ENCODE measurements at regions not wholly inside any gene's neighbourhood (a gene's known extent, or its start where the extent isn't known, plus 50 kb on each side); places are given as distances from the start of the nearest gene placed in this dataset.

DNA sequence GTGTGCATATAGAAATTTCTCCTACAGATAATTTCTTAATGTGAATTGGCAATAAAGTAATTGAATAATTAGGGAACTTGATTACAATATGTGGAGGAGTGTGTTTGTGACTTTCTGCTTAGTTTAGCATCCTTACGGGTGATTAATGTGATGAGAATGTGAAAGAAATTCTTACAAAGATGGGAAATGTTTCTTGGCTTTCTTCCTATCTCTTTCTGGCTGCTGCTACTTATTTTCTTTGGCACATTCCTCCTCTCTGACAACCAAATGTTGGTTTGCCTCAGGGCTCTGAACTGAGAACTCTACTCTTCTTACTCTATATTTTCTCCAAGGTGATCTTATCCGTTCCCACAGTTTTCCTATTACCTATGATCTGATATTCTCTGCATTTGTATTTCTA is 300.1 kb downstream of the TBC1D4 start:
- ATAC-seq, result no peak
- in situ Hi-C loops (cut with HindIII; ENCODE audit: extremely low pct_ligation_motif_present, low pct_unique_long_range_greater_than_20kb), result no loop called here
- WGBS (ENCODE audit: low lambda C conversion rate), result 31% methylated on average over 2 of the region's 2 CpGs
- H3K9me3 ChIP-seq (ENCODE audit: low read length), result no peaks in the 10 kb centered on the region
- no peaks in the 10 kb centered on the region for H4K20me1 ChIP-seq (ENCODE audit: insufficient read depth, low read length)
- ChIA-PET POLR2A (no interaction called here), CTCF (ENCODE audit: low intra/inter-chr PET ratio, low total read pairs) (no interaction called here)
- H3K9ac ChIP-seq (ENCODE audit: insufficient read depth, low read depth, low read length), result no peak overlapping the region
- no peak for FAIRE-seq
- H3K27ac ChIP-seq (ENCODE audit: extremely low read length, insufficient read depth, low read length), result no peak overlapping the region
- H2AFZ ChIP-seq (ENCODE audit: low read length), result no peak overlapping the region
- no peaks in the 10 kb centered on the region for H3K4me1 ChIP-seq (ENCODE audit: insufficient read depth, low read length)
- no TSS peak for BruUV-seq (replicated peaks)
- no peak for TF ChIP-seq ZNF747 (CRISPR knock-in tag; IDR thresholded peaks at IDR 0.05; ENCODE audit: borderline replicate concordance)
- TF ChIP-seq, protein P1, sequence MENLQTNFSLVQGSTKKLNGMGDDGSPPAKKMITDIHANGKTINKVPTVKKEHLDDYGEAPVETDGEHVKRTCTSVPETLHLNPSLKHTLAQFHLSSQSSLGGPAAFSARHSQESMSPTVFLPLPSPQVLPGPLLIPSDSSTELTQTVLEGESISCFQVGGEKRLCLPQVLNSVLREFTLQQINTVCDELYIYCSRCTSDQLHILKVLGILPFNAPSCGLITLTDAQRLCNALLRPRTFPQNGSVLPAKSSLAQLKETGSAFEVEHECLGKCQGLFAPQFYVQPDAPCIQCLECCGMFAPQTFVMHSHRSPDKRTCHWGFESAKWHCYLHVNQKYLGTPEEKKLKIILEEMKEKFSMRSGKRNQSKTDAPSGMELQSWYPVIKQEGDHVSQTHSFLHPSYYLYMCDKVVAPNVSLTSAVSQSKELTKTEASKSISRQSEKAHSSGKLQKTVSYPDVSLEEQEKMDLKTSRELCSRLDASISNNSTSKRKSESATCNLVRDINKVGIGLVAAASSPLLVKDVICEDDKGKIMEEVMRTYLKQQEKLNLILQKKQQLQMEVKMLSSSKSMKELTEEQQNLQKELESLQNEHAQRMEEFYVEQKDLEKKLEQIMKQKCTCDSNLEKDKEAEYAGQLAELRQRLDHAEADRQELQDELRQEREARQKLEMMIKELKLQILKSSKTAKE (CRISPR knock-in tag; IDR thresholded peaks at IDR 0.05; ENCODE audit: borderline replicate concordance), result no peak
- no peak for TF ChIP-seq NKX3-1 (CRISPR knock-in tag; IDR thresholded peaks at IDR 0.05)
- no peak for TF ChIP-seq ZBTB26 (CRISPR knock-in tag; IDR thresholded peaks at IDR 0.05; ENCODE audit: borderline replicate concordance)
- TF ChIP-seq ZSCAN30 (CRISPR knock-in tag; IDR thresholded peaks at IDR 0.05), result no peak
- no peak for TF ChIP-seq ZBTB8A (CRISPR knock-in tag; IDR thresholded peaks at IDR 0.05; ENCODE audit: borderline replicate concordance, low read depth)
- TF ChIP-seq NFYC (CRISPR knock-in tag; IDR thresholded peaks at IDR 0.05), result no peak
- TF ChIP-seq HDAC2 (CRISPR knock-in tag; IDR thresholded peaks at IDR 0.05), result no peak
- H3K79me2 ChIP-seq (ENCODE audit: insufficient read depth, low read length), result no peaks in the 10 kb centered on the region
- no peaks in the 10 kb centered on the region; a peak in 1 of 5 replicates for H3K27me3 ChIP-seq (ENCODE audit: control insufficient read depth in 1 of 2, insufficient read depth in 2 of 2, low read length in 2 of 2)
- no peak overlapping the region for H3K4me2 ChIP-seq (ENCODE audit: low read depth, low read length)
- no peaks in the 10 kb centered on the region for H3K36me3 ChIP-seq (replicated peaks in 1 of 2; ENCODE audit: control insufficient read depth in 1 of 2, insufficient read depth in 2 of 2, low read length in 2 of 2)
- no peak overlapping the region for H3K4me3 ChIP-seq (replicated peaks in 1 of 3; ENCODE audit: insufficient read depth in 1 of 3, low read depth in 2 of 3, low read length in 3 of 3)
- intact Hi-C loops (cut with micrococcal nuclease; ENCODE audit: unreplicated experiment), result no loop called here
- no peak for DNase-seq (ENCODE audit: low spot score)
